GM13977 (cell line): ENCODE measurements at regions not wholly inside any gene's neighbourhood (a gene's known extent, or its start where the extent isn't known, plus 50 kb on each side); places are given as distances from the start of the nearest gene placed in this dataset.
"Not testable (repeated sequence)": the region's sequence is repeated elsewhere in the genome, so short reads cannot be mapped to it uniquely, and the experiment has no call there.

Source experiments
- DNase-seq: peaks from one replicate; pipeline ENCODE4 v3.0.0; 2012; ENCODE audit warnings: low spot score
- CTCF ChIP-seq: IDR thresholded peaks from 2 replicates; pipeline ENCODE4 v1.5.1; 2012; ENCODE audit warnings: mild to moderate bottlenecking, control low read depth; ENCODE audit not compliant: insufficient read depth; ENCODE audit errors: extremely low read depth, missing control alignments
- in situ Hi-C: fragments of 300-500 bp; cut with MboI; formaldehyde crosslinking; loops from one replicate; pipeline ENCODE4 v1.12.0; 2022; ENCODE audit warnings: low sequenced_read_pairs, low pct_unique_long_range_greater_than_20kb, mixed read lengths, inconsistent platforms; ENCODE audit not compliant: unreplicated experiment

DNA sequence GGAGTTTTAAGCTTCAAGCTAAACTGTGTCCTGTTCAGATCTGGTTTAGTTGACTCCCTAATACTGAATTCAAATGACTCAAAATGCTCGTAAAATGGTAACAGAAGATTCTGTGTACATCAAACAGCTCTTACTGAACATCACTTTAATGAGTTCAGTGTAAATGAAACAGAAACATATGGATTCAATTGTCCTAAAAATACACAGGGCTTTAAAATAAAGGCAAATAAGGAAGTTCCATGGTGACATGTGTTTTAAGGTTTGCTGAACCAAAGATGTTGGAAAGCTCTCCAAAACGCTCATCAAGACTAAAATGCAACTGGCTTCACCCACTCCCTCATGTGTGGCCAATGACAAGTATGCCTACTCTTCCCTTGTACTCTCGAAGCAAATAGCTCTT, 340.0 kb upstream of the PIK3R1 start:
- TF ChIP-seq CTCF, result no peak
- no peak for DNase-seq
- in situ Hi-C loops, result no loop called here

GRCh38 chr5:67873935-67874334, 341.6 kb upstream of the PIK3R1 start:
- DNase-seq, result no peak
- in situ Hi-C loops, result no loop called here
- TF ChIP-seq CTCF, result no peak

DNA sequence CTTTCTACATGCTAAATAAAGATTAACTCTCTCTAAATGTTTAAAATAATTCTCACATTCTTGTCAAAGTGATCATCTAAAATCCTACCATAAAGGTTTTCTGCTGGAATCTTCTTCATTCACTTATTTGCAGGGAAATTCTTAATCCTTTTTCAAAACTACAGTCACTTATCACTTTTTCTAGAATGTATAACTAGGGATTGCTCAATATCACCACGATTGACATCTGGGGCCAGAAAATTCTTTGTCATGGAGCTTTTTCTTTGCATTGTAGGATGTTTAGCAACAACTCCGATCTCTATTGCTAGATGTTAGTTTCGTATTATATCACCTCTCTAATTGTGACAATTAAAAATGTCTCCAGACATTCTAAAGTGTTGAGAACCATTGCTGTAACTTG, 344.9 kb upstream of the PIK3R1 start:
- no peak for DNase-seq
- in situ Hi-C loops, result no loop called here
- no peak for TF ChIP-seq CTCF

DNA sequence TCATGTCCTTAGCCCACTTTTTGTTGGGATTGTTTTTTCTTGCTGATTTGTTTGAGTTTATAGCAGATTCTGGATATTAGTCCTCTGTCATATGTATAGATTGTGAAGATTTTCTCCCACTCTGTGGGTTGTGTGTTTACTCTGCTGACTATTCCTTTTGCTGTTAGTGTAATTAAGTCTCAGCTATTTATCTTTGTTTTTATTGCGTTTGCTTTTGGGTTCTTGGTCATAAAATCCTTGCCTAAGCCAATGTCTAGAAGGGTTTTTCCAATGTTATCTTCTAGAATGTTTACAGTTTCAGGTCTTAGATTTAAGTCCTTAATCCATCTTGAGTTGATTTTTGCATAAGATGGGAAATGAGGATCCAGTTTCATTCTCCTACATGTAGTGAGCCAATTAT, 351.2 kb upstream of the PIK3R1 start:
- in situ Hi-C loops, DNase-seq: not testable (repeated sequence)

DNA sequence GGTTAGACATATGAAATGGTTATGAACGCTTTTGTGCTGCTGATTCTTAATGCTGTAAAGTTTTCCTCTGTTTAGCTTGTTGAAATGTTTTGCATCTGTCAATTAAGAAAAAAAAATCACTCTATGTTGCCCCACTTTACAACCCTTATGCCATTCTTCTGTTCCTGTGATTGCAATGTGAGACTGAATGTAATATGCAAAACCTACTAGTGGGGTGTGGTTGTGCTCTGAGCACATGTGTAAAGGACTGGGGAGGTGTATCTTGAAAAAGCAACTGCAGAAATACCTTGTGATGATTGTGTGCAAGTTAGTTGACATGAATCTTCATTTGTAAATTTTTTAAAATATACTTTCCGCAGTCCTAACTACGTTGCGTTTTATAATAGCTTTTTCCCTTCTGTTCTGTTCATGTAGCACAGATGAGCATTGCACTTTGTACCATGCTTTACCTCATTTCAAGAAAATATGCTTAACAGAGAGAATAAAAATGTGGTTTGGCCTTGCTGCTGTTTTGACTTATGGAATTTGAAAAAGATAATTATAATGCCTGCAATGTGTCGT, 357.0 kb upstream of the PIK3R1 start:
- no peak for TF ChIP-seq CTCF
- no peak for DNase-seq
- in situ Hi-C loops, result no loop called here

DNA sequence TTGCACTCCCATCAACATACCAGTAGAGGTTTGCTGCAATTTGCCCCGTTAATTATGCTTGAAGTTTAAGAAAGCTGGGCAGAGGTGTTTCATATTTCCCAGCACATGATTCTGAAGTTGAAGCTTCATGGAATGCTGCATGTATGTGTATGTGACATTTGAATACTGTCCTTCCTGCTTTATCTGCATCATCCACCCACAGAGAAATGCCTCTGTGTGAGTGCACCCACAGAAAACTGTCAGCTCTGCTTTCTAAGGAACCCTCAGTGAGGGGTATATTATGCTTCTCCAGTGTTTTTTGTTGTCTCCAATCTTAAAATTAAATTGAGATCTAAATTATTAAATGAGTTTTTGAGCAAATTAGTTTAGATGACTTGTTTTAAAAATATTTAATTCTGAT, 358.1 kb upstream of the PIK3R1 start:
- no peak for TF ChIP-seq CTCF
- in situ Hi-C loops, result no loop called here
- DNase-seq, result no peak

DNA sequence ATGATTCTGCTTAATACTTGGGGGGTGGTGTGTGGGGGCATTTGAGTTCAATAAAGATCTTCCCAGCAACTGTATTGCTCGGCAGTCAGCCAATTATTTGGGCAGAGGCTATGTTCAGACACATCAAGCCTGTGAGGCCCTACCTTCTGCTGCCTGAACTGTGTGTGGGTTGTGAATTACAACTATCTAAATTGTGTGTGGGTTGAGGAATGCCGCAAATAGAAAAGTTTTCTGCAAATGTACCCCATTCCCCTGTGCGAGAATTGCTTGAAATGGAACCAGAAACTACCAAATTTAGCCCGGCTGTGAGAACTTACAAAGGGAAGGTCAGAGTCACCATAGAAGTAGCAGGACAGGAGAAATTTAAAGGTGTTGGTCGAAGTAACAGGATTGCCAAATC, 360.0 kb upstream of the PIK3R1 start:
- no peak for DNase-seq
- in situ Hi-C loops, result no loop called here
- TF ChIP-seq CTCF, result no peak

GRCh38 chr5:67850906-67851305, 364.6 kb upstream of the PIK3R1 start:
- DNase-seq, in situ Hi-C loops: not testable (repeated sequence)
